ENCODE measurements at regions not wholly inside any gene's neighbourhood (a gene's known extent, or its start where the extent isn't known, plus 50 kb on each side); places are given as distances from the start of the nearest gene placed in this dataset.
"Not testable (repeated sequence)": the region's sequence is repeated elsewhere in the genome, so short reads cannot be mapped to it uniquely, and the experiment has no call there.

DNA sequence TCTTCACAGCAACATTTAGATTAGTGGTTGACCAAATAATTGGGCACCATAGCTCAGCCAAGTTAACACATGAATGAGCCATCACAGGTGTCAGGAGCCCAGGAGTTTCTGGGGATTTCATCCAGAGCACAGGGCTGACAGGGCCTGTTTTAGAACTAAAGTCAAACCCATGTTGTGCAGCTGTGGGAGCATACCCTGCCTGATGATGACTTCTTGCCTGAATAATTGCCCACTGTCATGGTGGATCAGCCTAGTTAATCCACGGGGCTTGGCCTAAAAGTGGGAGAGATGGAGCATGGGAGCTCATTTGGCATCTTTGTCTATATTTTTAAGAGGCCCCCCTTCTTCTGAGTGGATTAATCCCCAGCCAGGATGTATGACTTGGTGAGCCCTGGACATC is 105.6 kb upstream of the GDNF start:
- peaks cover 9% of the 10 kb centered on the region for H3K4me1 Mint-ChIP-seq (ENCODE audit: low read depth)
- no peaks in the 10 kb centered on the region for H3K9me3 Mint-ChIP-seq
- DNase-seq: no peak
- TF ChIP-seq, protein P1, sequence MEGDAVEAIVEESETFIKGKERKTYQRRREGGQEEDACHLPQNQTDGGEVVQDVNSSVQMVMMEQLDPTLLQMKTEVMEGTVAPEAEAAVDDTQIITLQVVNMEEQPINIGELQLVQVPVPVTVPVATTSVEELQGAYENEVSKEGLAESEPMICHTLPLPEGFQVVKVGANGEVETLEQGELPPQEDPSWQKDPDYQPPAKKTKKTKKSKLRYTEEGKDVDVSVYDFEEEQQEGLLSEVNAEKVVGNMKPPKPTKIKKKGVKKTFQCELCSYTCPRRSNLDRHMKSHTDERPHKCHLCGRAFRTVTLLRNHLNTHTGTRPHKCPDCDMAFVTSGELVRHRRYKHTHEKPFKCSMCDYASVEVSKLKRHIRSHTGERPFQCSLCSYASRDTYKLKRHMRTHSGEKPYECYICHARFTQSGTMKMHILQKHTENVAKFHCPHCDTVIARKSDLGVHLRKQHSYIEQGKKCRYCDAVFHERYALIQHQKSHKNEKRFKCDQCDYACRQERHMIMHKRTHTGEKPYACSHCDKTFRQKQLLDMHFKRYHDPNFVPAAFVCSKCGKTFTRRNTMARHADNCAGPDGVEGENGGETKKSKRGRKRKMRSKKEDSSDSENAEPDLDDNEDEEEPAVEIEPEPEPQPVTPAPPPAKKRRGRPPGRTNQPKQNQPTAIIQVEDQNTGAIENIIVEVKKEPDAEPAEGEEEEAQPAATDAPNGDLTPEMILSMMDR (IDR thresholded peaks at IDR 0.05): no peak
- H3K27me3 Mint-ChIP-seq (ENCODE audit: insufficient read depth): peaks cover 23% of the 10 kb centered on the region
- no peak overlapping the region for H3K27ac Mint-ChIP-seq
- no peak overlapping the region for H3K4me3 Mint-ChIP-seq
- no peaks in the 10 kb centered on the region for H3K36me3 Mint-ChIP-seq (ENCODE audit: low read depth)

DNA sequence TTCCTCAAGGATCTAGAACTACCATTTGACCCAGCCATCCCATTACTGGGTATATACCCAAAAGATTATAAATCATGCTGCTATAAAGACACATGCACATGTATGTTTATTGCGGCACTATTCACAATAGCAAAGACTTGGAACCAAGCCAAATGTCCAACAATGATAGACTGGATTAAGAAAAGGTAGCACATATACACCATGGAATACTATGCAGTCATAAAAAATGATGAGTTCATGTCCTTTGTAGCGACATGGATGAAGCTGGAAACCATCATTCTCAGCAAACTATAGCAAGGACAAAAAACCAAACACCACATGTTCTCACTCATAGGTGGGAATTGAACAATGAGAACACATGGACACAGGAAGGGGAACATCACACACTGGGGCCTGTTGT is 103.3 kb upstream of the GDNF start:
- not testable (repeated sequence) for H3K9me3 Mint-ChIP-seq

GRCh38 chr5:37940931-37941623 is 101.2 kb upstream of the GDNF start:
- Mint-ChIP-seq H3K9me3 (peaks cover 4% of the 10 kb centered on the region), H3K36me3 (ENCODE audit: low read depth) (no peaks in the 10 kb centered on the region), H3K4me1 (ENCODE audit: low read depth) (peaks cover 10% of the 10 kb centered on the region), H3K27me3 (ENCODE audit: insufficient read depth) (peaks cover 20% of the 10 kb centered on the region), H3K27ac (no peak overlapping the region), H3K4me3 (no peak overlapping the region)
- DNase-seq: no peak
- TF ChIP-seq, protein P1 (IDR thresholded peaks at IDR 0.05): no peak

More for the DNA sequence above, 103.3 kb upstream of the GDNF start:
- not testable (repeated sequence) for H3K27ac Mint-ChIP-seq; H3K36me3 Mint-ChIP-seq (ENCODE audit: low read depth); H3K4me1 Mint-ChIP-seq (ENCODE audit: low read depth); DNase-seq; H3K4me3 Mint-ChIP-seq
- H3K27me3 Mint-ChIP-seq (ENCODE audit: insufficient read depth): peaks cover 21% of the 10 kb centered on the region

DNA sequence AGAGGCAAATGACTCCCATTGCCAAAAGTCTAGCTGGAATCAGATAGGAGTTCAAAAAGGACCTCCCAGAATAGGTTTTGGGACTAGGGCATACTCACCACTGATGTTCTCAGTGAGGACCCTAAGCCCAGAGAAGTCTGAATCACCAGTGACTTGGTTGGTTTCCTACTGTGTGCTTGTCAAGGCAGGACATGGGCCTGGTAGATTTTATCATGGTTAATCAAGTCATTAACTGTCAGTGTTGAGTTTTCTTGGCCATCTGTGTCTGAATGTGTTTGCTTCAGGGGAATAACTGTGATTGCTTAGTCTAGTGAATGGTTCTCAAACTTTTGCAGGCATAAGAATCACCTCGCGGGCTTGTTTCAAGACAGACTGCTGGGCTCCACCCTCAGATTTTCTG is 99.0 kb upstream of the GDNF start:
- Mint-ChIP-seq H3K4me1 (ENCODE audit: low read depth) (peaks cover 10% of the 10 kb centered on the region), H3K9me3 (peaks cover 4% of the 10 kb centered on the region), H3K4me3 (no peak overlapping the region), H3K36me3 (ENCODE audit: low read depth) (no peaks in the 10 kb centered on the region), H3K27me3 (ENCODE audit: insufficient read depth) (peaks cover 22% of the 10 kb centered on the region), H3K27ac (no peak overlapping the region)
- TF ChIP-seq, protein P1 (IDR thresholded peaks at IDR 0.05): no peak
- no peak for DNase-seq

- peaks cover 10% of the 10 kb centered on the region for H3K4me1 Mint-ChIP-seq (ENCODE audit: low read depth)
- no peak for DNase-seq
- H3K36me3 Mint-ChIP-seq (ENCODE audit: low read depth): no peaks in the 10 kb centered on the region
- H3K27ac Mint-ChIP-seq: no peak overlapping the region
- H3K27me3 Mint-ChIP-seq (ENCODE audit: insufficient read depth): peaks cover 22% of the 10 kb centered on the region
- H3K4me3 Mint-ChIP-seq: no peak overlapping the region
- peaks cover 4% of the 10 kb centered on the region for H3K9me3 Mint-ChIP-seq
- TF ChIP-seq, protein P1 (IDR thresholded peaks at IDR 0.05): no peak
These were observed 98.4 kb upstream of the GDNF start for GRCh38 chr5:37938076-37938852.

DNA sequence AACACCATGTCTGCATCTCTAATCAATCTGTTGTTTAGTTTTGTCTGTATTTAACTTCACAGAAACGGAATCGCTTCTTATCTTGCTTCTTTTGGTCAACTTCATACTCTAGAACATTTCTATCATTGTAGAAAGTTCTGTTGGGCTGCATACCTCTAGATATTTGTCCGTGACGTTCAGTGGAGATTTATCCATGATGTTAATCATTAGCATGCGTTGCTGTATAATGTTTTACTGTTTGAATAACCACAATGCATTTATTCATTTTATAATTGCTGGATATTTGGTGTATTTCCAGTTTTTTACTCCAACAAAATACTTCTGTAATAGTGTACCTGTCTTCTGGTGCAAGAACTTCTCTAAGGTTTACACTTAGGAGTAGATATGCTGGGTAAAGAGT is 96.2 kb upstream of the GDNF start:
- H3K9me3 Mint-ChIP-seq: peaks cover 4% of the 10 kb centered on the region
- no peak for DNase-seq
- TF ChIP-seq, protein P1 (IDR thresholded peaks at IDR 0.05): no peak
- H3K27me3 Mint-ChIP-seq (ENCODE audit: insufficient read depth): peaks cover 19% of the 10 kb centered on the region
- no peak overlapping the region for H3K27ac Mint-ChIP-seq
- H3K36me3 Mint-ChIP-seq (ENCODE audit: low read depth): no peaks in the 10 kb centered on the region
- H3K4me1 Mint-ChIP-seq (ENCODE audit: low read depth): peaks cover 7% of the 10 kb centered on the region
- H3K4me3 Mint-ChIP-seq: no peak overlapping the region

Measured in HFFc6 (cell line).